MM.1S (cell line): ENCODE measurements at regions not wholly inside any gene's neighbourhood (a gene's known extent, or its start where the extent isn't known, plus 50 kb on each side); places are given as distances from the start of the nearest gene placed in this dataset.

Experiments
- DNase-seq: peaks from one replicate; pipeline ENCODE4 v3.0.0-alpha.2; 2015
- H2AFZ ChIP-seq: fragments of 300-600 bp; sonication (generic); 2 replicates; pipeline ENCODE4 v1.6.0; 2016; ENCODE audit warnings: antibody characterized with exemption, low read length
- H3F3A ChIP-seq: fragments of 300-600 bp; sonication (generic); 2 replicates; pipeline ENCODE4 v1.6.1; 2016; ENCODE audit warnings: mild to moderate bottlenecking, antibody characterized with exemption, low read length, moderate library complexity, mixed read lengths; ENCODE audit not compliant: insufficient read depth
- H3K27ac ChIP-seq: fragments of 300-600 bp; sonication (generic); 2 replicates; pipeline ENCODE4 v1.5.1; 2016; ENCODE audit warnings: mild to moderate bottlenecking, low read length
- H3K27me3 ChIP-seq: fragments of 300-600 bp; sonication (generic); replicated peaks from 2 replicates; pipeline ENCODE4 v1.6.0; 2016; ENCODE audit warnings: low read length; ENCODE audit not compliant: insufficient read depth
- H3K36me3 ChIP-seq: fragments of 300-600 bp; sonication (generic); replicated peaks from 2 replicates; pipeline ENCODE4 v1.6.1; 2016; ENCODE audit warnings: mild to moderate bottlenecking, low read length, mixed read lengths; ENCODE audit not compliant: insufficient read depth
- H3K4me1 ChIP-seq: fragments of 300-600 bp; sonication (generic); 2 replicates; pipeline ENCODE4 v1.6.1; 2016; ENCODE audit warnings: low read length, mixed read lengths
- H3K4me2 ChIP-seq: fragments of 300-600 bp; sonication (generic); 2 replicates; pipeline ENCODE4 v1.6.0; 2016; ENCODE audit warnings: low read depth, low read length
- H3K4me3 ChIP-seq: fragments of 300-600 bp; sonication (generic); 2 replicates; pipeline ENCODE4 v1.5.1; 2016; ENCODE audit warnings: low read length, mixed read lengths
- H3K79me2 ChIP-seq: fragments of 300-600 bp; sonication (generic); 2 replicates; pipeline ENCODE4 v1.6.1; 2016; ENCODE audit warnings: mixed run types, low read length, mixed read lengths
- H3K9ac ChIP-seq: fragments of 300-600 bp; sonication (generic); 2 replicates; pipeline ENCODE4 v1.6.1; 2016; ENCODE audit warnings: low read length, mixed read lengths
- H3K9me2 ChIP-seq: fragments of 300-600 bp; sonication (generic); replicated peaks from 2 replicates; pipeline ENCODE4 v1.6.1; 2016; ENCODE audit warnings: mild to moderate bottlenecking, low read length, mixed read lengths; ENCODE audit not compliant: insufficient read depth
- H3K9me3 ChIP-seq: fragments of 300-600 bp; sonication (generic); replicated peaks from 2 replicates; pipeline ENCODE4 v1.6.1; 2016; ENCODE audit warnings: mild to moderate bottlenecking, low read length, mixed read lengths; ENCODE audit not compliant: insufficient read depth
- H4K20me1 ChIP-seq: fragments of 300-600 bp; sonication (generic); 2 replicates; pipeline ENCODE4 v1.6.1; 2016; ENCODE audit warnings: mild to moderate bottlenecking, low read length, moderate library complexity, mixed read lengths; ENCODE audit not compliant: insufficient read depth
- CTCF ChIP-seq: fragments of 300-600 bp; sonication (generic); IDR thresholded peaks from 2 replicates; pipeline ENCODE4 v1.5.1; 2016; ENCODE audit warnings: antibody characterized with exemption, low read length, mixed read lengths
- EZH2 ChIP-seq: fragments of 300-600 bp; sonication (generic); optimal IDR thresholded peaks from 2 replicates; pipeline ENCODE3; 2017; ENCODE audit warnings: low read depth, mild to moderate bottlenecking, antibody characterized with exemption, low read length, mixed read lengths
- EZH2phosphoT487 ChIP-seq: fragments of 300-600 bp; sonication (generic); IDR thresholded peaks from 2 replicates; pipeline ENCODE4 v1.6.1; 2018; ENCODE audit warnings: antibody characterized with exemption, low read length

- Histone ChIP-seq H3K4me2 (peak overlapping the region; percentile 6; the same call in 1 of the 2 replicates), H3F3A (peaks cover 6% of the 10 kb centered on the region; the same call in 1 of the 2 replicates), H3K9ac (no peak overlapping the region), H3K36me3 (no peaks in the 10 kb centered on the region), H3K27me3 (no peaks in the 10 kb centered on the region), H3K27ac (no peak overlapping the region), H3K79me2 (no peaks in the 10 kb centered on the region), H3K4me1 (peaks cover 32% of the 10 kb centered on the region), H3K9me3 (no peaks in the 10 kb centered on the region), H2AFZ (no peak overlapping the region), H3K9me2 (no peaks in the 10 kb centered on the region), H3K4me3 (no peak overlapping the region), H4K20me1 (no peaks in the 10 kb centered on the region)
- TF ChIP-seq CTCF = no peak
- TF ChIP-seq EZH2 = no peak
- TF ChIP-seq EZH2phosphoT487 = no peak
- no peak for DNase-seq
Observed at GRCh38 chr10:52409195-52409594, 95.1 kb downstream of the DKK1 start.

- no peak overlapping the region for H3K4me2 ChIP-seq
Observed at GRCh38 chr10:52409928-52410327, 95.8 kb downstream of the DKK1 start.

GRCh38 chr10:52410916-52411315 is 96.8 kb downstream of the DKK1 start:
- H3K27me3 ChIP-seq = no peaks in the 10 kb centered on the region
- TF ChIP-seq CTCF (no peak), EZH2phosphoT487 (no peak), EZH2 (no peak)
- no peaks in the 10 kb centered on the region for H3K9me3 ChIP-seq
- H4K20me1 ChIP-seq = no peaks in the 10 kb centered on the region
- H3F3A ChIP-seq = peaks cover 6% of the 10 kb centered on the region; the same call in 1 of the 2 replicates
- DNase-seq = no peak
- H3K36me3 ChIP-seq = no peaks in the 10 kb centered on the region
- no peak overlapping the region for H2AFZ ChIP-seq
- peaks cover 32% of the 10 kb centered on the region for H3K4me1 ChIP-seq
- no peak overlapping the region for H3K27ac ChIP-seq
- H3K4me2 ChIP-seq = no peak overlapping the region
- H3K9ac ChIP-seq = no peak overlapping the region
- H3K79me2 ChIP-seq = no peaks in the 10 kb centered on the region
- no peaks in the 10 kb centered on the region for H3K9me2 ChIP-seq
- H3K4me3 ChIP-seq = no peak overlapping the region

More at GRCh38 chr10:52409928-52410327, 95.8 kb downstream of the DKK1 start:
- no peak for DNase-seq
- Histone ChIP-seq H3K4me3 (no peak overlapping the region), H3K79me2 (no peaks in the 10 kb centered on the region), H4K20me1 (no peaks in the 10 kb centered on the region), H3F3A (peaks cover 6% of the 10 kb centered on the region; the same call in 1 of the 2 replicates), H3K9me2 (no peaks in the 10 kb centered on the region), H3K9ac (no peak overlapping the region), H3K9me3 (no peaks in the 10 kb centered on the region), H3K27ac (no peak overlapping the region), H2AFZ (no peak overlapping the region), H3K36me3 (no peaks in the 10 kb centered on the region), H3K4me1 (peaks cover 32% of the 10 kb centered on the region), H3K27me3 (no peaks in the 10 kb centered on the region)
- no peak for TF ChIP-seq EZH2phosphoT487
- TF ChIP-seq CTCF = no peak
- TF ChIP-seq EZH2 = no peak
